ENCODE measurements at regions not wholly inside any gene's neighbourhood (a gene's known extent, or its start where the extent isn't known, plus 50 kb on each side); places are given as distances from the start of the nearest gene placed in this dataset.

- Histone ChIP-seq H3K4me2 (ENCODE audit: low read length) (no peak overlapping the region), H3K4me3 (replicated peaks in 1 of 2; ENCODE audit: low read depth in 1 of 2, low read length in 2 of 2) (no peak overlapping the region), H3K27ac (ENCODE audit: low read depth, low read length) (no peak overlapping the region), H3K79me2 (ENCODE audit: insufficient read depth, low read length) (no peaks in the 10 kb centered on the region), H3K27me3 (ENCODE audit: insufficient read depth, low read length) (no peaks in the 10 kb centered on the region), H3K9me3 (ENCODE audit: control insufficient read depth in 1 of 2, insufficient read depth in 1 of 2, low read depth in 1 of 2, low read length in 2 of 2) (no peaks in the 10 kb centered on the region), H3K9me2 (ENCODE audit: insufficient read depth) (no peaks in the 10 kb centered on the region), H3K4me1 (ENCODE audit: control insufficient read depth in 1 of 2, insufficient read depth in 2 of 2, low read length in 2 of 2) (no peaks in the 10 kb centered on the region), H3K36me3 (ENCODE audit: control insufficient read depth in 1 of 2, insufficient read depth in 2 of 2, low read length in 2 of 2) (no peaks in the 10 kb centered on the region), H4K20me1 (ENCODE audit: insufficient read depth) (no peaks in the 10 kb centered on the region), H3K9ac (ENCODE audit: low read length) (no peak overlapping the region), H2AFZ (ENCODE audit: low read depth, low read length, poor library complexity, severe bottlenecking) (no peak overlapping the region)
- ATAC-seq (no peak), DNase-seq (ENCODE audit: low read depth, low spot score) (no peak)
- ChIA-PET RAD21 (ENCODE audit: low non-redundant PET in 1 of 2, low total read pairs in 2 of 2, uncharacterized antibody in 2 of 2, unreplicated experiment in 2 of 2) (no interaction called here), CTCF (no interaction called here), POLR2A (no interaction called here)
- no TSS peak for BruUV-seq (replicated peaks)
- no peak for TF ChIP-seq EZH2phosphoT487 (IDR thresholded peaks at IDR 0.05; ENCODE audit: borderline replicate concordance)
- no peak for TF ChIP-seq FOSL1 (IDR thresholded peaks at IDR 0.05; ENCODE audit: low read depth)
- no peak for TF ChIP-seq TCF7L2 (IDR thresholded peaks at IDR 0.05; ENCODE audit: borderline replicate concordance, extremely low read depth, insufficient read depth, insufficient read length)
- TF ChIP-seq REST (IDR thresholded peaks at IDR 0.05; ENCODE audit: low read depth) = no peak
- no peak for TF ChIP-seq RAD21 (IDR thresholded peaks at IDR 0.05; ENCODE audit: low read depth)
- no peak for TF ChIP-seq POLR2A (IDR thresholded peaks at IDR 0.05; ENCODE audit: borderline replicate concordance, extremely low read depth, insufficient read depth, insufficient read length)
- no peak for TF ChIP-seq ZNF274 (IDR thresholded peaks at IDR 0.05; ENCODE audit: low read depth, low read length)
- TF ChIP-seq MAX (IDR thresholded peaks at IDR 0.05) = no peak
- no peak for TF ChIP-seq YY1 (IDR thresholded peaks at IDR 0.05; ENCODE audit: extremely low read depth, insufficient replicate concordance, low read depth, low read length)
- no peak for TF ChIP-seq SIN3A (IDR thresholded peaks at IDR 0.05; ENCODE audit: low read depth)
- no peak for TF ChIP-seq CTCF (IDR thresholded peaks at IDR 0.05 in 2 of 3, conservative IDR thresholded peaks at IDR 0.05 in 1 of 3; ENCODE audit: borderline replicate concordance in 1 of 3, insufficient read depth in 1 of 3, low read depth in 2 of 3, low read length in 2 of 3)
- TF ChIP-seq ELF1 (IDR thresholded peaks at IDR 0.05; ENCODE audit: borderline replicate concordance, low read depth) = no peak
- intact Hi-C loops (cut with micrococcal nuclease) = no loop called here
Measured at GRCh38 chr5:152270096-152270495, 135.0 kb downstream of the NMUR2 start.

Data from HCT116 (cell line).